GOT3 (cell line): ENCODE measurements at regions not wholly inside any gene's neighbourhood (a gene's known extent, or its start where the extent isn't known, plus 50 kb on each side); places are given as distances from the start of the nearest gene placed in this dataset.
"Not testable (repeated sequence)": the region's sequence is repeated elsewhere in the genome, so short reads cannot be mapped to it uniquely, and the experiment has no call there.

Source experiments
- DNase-seq: peaks from one replicate; lab custom pipeline; 2025; ENCODE audit warnings: mixed read lengths; lab: John Stamatoyannopoulos, UW

GRCh38 chr4:57877047-57877458, 766.9 kb upstream of the IGFBP7 start:
- DNase-seq = no peak

- DNase-seq = no peak
These were observed 765.7 kb upstream of the IGFBP7 start for GRCh38 chr4:57875829-57876392.

GRCh38 chr4:57866468-57867171, 756.4 kb upstream of the IGFBP7 start:
- DNase-seq = no peak

GRCh38 chr4:57865264-57865663, 755.1 kb upstream of the IGFBP7 start:
- DNase-seq = no peak

- DNase-seq = no peak
These were observed 744.6 kb upstream of the IGFBP7 start for GRCh38 chr4:57854748-57855147.

- no peak for DNase-seq
These were observed 740.0 kb upstream of the IGFBP7 start for GRCh38 chr4:57850141-57850540.

- no peak for DNase-seq
These were observed 721.9 kb upstream of the IGFBP7 start for GRCh38 chr4:57832083-57832482.

- DNase-seq = no peak
These were observed 679.5 kb upstream of the IGFBP7 start for GRCh38 chr4:57789666-57790065.

- DNase-seq = no peak
These were observed 667.7 kb upstream of the IGFBP7 start for GRCh38 chr4:57777876-57778275.

- DNase-seq = no peak
These were observed 664.5 kb upstream of the IGFBP7 start for GRCh38 chr4:57774681-57775080.

- no peak for DNase-seq
These were observed 664.0 kb upstream of the IGFBP7 start for GRCh38 chr4:57774171-57774570.

- DNase-seq = no peak
These were observed 656.2 kb upstream of the IGFBP7 start for GRCh38 chr4:57766341-57766740.

- DNase-seq = no peak
These were observed 654.7 kb upstream of the IGFBP7 start for GRCh38 chr4:57764856-57765255.

- DNase-seq = no peak
These were observed 652.9 kb upstream of the IGFBP7 start for GRCh38 chr4:57763070-57763469.

GRCh38 chr4:57740625-57741190, 630.5 kb upstream of the IGFBP7 start:
- no peak for DNase-seq

- DNase-seq = no peak
These were observed 626.6 kb upstream of the IGFBP7 start for GRCh38 chr4:57736781-57737180.

- DNase-seq = no peak
These were observed 624.0 kb upstream of the IGFBP7 start for GRCh38 chr4:57734104-57734670.

GRCh38 chr4:57729775-57730570, 619.8 kb upstream of the IGFBP7 start:
- DNase-seq = not testable (repeated sequence)

- DNase-seq = no peak
These were observed 616.0 kb upstream of the IGFBP7 start for GRCh38 chr4:57726154-57726553.

- no peak for DNase-seq
These were observed 609.3 kb upstream of the IGFBP7 start for GRCh38 chr4:57719456-57719855.

GRCh38 chr4:57714313-57714712, 604.1 kb upstream of the IGFBP7 start:
- DNase-seq = not testable (repeated sequence)

- no peak for DNase-seq
These were observed 599.9 kb upstream of the IGFBP7 start for GRCh38 chr4:57710053-57710452.
